RWPE1 (cell line): ENCODE measurements at regions not wholly inside any gene's neighbourhood (a gene's known extent, or its start where the extent isn't known, plus 50 kb on each side); places are given as distances from the start of the nearest gene placed in this dataset.

ENCODE experiments used
- CTCF ChIA-PET: fragments of 350-600 bp; sonication (Branson Sonifier 250); formaldehyde crosslinking; extraction: SDS; loops from one replicate; lab custom pipeline; 2021; lab: Yijun Ruan, JAX
- POLR2A ChIA-PET: fragments of 400-600 bp; formaldehyde crosslinking; extraction: SDS; loops from one replicate; lab custom pipeline; 2020; ENCODE audit warnings: antibody characterized with exemption; ENCODE audit not compliant: low non-redundant PET; lab: Yijun Ruan, JAX
- DNase-seq: peaks from one replicate; pipeline ENCODE4 v3.0.0; 2012; ENCODE audit warnings: low spot score
- H3K27ac ChIP-seq: fragments of 450-650 bp; 2 replicates; pipeline ENCODE4 v1.5.1; 2017
- CTCF ChIP-seq: fragments of 450-650 bp; conservative IDR thresholded peaks from 2 replicates; pipeline ENCODE4 v1.5.1; 2017; ENCODE audit warnings: low read depth, mild to moderate bottlenecking

- no peak for TF ChIP-seq CTCF
- peak; percentile 34 for DNase-seq
- ChIA-PET CTCF (interaction anchor here (5.3 kb wide), 1 partner anchor 136 kb away, joined by 38 read pairs; no protein-coding TSS in a partner anchor), POLR2A (no interaction called here)
- no peak overlapping the region for H3K27ac ChIP-seq
Measured at GRCh38 chr3:135907422-135908165, 57.9 kb upstream of the PPP2R3A start.

GRCh38 chr3:135908225-135908624 lies 57.3 kb upstream of the PPP2R3A start:
- DNase-seq = peak; percentile 85
- POLR2A ChIA-PET = no interaction called here

GRCh38 chr3:135908737-135909136 lies 56.8 kb upstream of the PPP2R3A start:
- TF ChIP-seq CTCF = no peak
- POLR2A ChIA-PET = no interaction called here
- CTCF ChIA-PET = interaction anchor here (0.6 kb wide), 1 partner anchor 134 kb away, joined by 5 read pairs; no protein-coding TSS in a partner anchor
- H3K27ac ChIP-seq = no peak overlapping the region
- DNase-seq = no peak

More at GRCh38 chr3:135908225-135908624, 57.3 kb upstream of the PPP2R3A start:
- no peak for TF ChIP-seq CTCF
- CTCF ChIA-PET = interaction anchor here (5.3 kb wide), 1 partner anchor 135 kb away, joined by 38 read pairs; no protein-coding TSS in a partner anchor
- H3K27ac ChIP-seq = no peak overlapping the region

DNA sequence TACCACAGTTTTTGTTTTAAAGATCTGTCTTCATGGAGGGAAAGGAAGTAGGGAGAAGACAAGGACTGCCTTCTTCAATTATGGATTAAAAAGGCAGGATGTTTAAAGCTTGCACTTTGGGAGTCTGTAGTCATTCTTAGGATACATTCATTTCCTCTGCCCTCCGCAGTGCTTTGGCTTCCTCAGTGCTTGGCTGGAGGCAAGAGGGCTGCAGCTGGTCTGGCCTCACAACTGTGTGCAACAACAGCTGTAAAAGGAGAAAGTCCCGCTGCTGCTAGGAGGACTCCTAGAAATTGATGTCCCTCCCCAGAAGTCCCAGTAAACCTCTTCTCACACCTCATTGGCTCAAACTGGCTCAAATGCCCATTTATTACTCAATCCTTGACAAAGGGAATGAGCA lies 54.4 kb upstream of the PPP2R3A start:
- TF ChIP-seq CTCF = no peak

GRCh38 chr3:135915206-135915605 lies 50.3 kb upstream of the PPP2R3A start:
- ChIA-PET POLR2A (no interaction called here), CTCF (interaction anchor here (0.6 kb wide), 1 partner anchor 1314 kb away, joined by 3 read pairs; no protein-coding TSS in a partner anchor)
- DNase-seq = no peak
- H3K27ac ChIP-seq = no peak overlapping the region
- TF ChIP-seq CTCF = no peak

More for the DNA sequence above, 54.4 kb upstream of the PPP2R3A start:
- CTCF ChIA-PET = no interaction called here
- DNase-seq = no peak
- POLR2A ChIA-PET = no interaction called here
- no peak overlapping the region for H3K27ac ChIP-seq
